ENCODE measurements at regions not wholly inside any gene's neighbourhood (a gene's known extent, or its start where the extent isn't known, plus 50 kb on each side); places are given as distances from the start of the nearest gene placed in this dataset.

DNA sequence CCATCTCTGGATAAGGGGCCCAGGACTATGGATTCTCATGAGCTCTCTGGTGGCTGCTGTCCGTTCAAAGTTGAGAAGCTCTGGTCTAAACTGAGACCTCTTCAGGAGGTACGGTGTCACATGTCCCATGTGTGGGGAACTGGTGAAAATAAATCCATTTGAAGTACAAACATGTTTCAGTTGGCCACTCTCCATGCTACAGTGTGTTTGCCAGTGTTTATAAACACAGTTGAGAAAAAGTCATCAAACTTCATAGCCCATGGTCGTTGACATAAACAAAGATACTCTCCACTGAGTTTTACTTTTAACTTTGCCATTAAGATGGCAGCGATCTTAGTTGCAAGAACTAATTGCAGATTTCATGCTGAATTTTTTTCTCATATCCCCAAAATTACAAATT, 72.8 kb downstream of the PSMG1 start:
- no peak overlapping the region for H3K4me3 ChIP-seq (ENCODE audit: low read depth, low read length)
- TF ChIP-seq, protein P1, sequence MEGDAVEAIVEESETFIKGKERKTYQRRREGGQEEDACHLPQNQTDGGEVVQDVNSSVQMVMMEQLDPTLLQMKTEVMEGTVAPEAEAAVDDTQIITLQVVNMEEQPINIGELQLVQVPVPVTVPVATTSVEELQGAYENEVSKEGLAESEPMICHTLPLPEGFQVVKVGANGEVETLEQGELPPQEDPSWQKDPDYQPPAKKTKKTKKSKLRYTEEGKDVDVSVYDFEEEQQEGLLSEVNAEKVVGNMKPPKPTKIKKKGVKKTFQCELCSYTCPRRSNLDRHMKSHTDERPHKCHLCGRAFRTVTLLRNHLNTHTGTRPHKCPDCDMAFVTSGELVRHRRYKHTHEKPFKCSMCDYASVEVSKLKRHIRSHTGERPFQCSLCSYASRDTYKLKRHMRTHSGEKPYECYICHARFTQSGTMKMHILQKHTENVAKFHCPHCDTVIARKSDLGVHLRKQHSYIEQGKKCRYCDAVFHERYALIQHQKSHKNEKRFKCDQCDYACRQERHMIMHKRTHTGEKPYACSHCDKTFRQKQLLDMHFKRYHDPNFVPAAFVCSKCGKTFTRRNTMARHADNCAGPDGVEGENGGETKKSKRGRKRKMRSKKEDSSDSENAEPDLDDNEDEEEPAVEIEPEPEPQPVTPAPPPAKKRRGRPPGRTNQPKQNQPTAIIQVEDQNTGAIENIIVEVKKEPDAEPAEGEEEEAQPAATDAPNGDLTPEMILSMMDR (IDR thresholded peaks at IDR 0.05; ENCODE audit: insufficient read depth, low read depth, low read length, missing control alignments), result no peak
- DNase-seq (ENCODE audit: low read depth), result no peak

DNA sequence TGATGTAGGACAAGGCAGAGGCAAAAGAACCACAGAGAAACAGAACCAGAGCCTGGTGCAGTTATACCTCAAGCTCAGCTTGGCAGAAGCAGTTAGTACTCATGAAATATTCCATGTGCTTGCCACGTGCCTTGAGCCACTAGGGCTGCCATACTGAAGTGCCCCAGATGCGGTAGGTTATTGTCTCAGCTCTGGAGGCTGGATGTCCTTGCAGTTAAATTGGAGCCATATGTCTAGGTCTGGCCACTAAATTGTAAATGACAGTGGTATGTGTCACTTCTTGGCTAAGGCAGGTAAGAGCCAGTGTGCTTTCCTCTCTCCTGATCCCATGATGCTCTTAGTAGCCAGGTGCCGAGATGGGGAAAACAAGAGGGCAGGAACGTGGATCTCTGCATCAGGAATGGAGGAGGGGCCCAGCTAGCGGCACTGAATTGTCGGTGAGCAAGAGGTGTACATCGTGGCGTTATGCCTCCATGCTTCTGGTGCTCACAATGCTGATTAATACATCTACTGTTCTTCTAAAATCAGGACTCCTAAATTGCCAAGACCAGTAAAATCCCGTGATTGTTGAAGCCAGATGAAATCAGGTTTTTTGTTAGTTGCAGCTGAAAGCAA, 73.5 kb downstream of the PSMG1 start:
- DNase-seq (ENCODE audit: low read depth), result no peak
- no peak overlapping the region for H3K4me3 ChIP-seq (ENCODE audit: low read depth, low read length)
- TF ChIP-seq, protein P1 (IDR thresholded peaks at IDR 0.05; ENCODE audit: insufficient read depth, low read depth, low read length, missing control alignments), result no peak

DNA sequence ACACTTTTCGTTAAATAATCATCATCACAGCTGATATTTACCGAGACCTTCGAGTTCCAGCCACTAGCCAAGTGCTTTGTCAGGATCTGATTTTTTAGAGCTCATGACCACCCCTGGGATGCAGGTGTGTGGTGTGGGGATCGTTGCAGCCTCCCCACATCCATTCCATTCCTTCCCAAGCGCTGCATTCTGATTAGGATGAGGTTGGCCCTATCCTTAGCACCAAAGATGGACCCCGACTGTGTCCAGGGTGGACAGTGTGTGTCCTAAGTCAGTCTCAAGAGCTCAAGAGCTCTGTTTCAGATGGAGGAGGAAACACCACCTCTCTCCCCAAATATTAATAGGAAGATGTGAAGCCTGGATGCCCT, 74.1 kb downstream of the PSMG1 start:
- TF ChIP-seq, protein P1 (IDR thresholded peaks at IDR 0.05; ENCODE audit: insufficient read depth, low read depth, low read length, missing control alignments), result no peak
- DNase-seq (ENCODE audit: low read depth), result no peak
- no peak overlapping the region for H3K4me3 ChIP-seq (ENCODE audit: low read depth, low read length)

DNA sequence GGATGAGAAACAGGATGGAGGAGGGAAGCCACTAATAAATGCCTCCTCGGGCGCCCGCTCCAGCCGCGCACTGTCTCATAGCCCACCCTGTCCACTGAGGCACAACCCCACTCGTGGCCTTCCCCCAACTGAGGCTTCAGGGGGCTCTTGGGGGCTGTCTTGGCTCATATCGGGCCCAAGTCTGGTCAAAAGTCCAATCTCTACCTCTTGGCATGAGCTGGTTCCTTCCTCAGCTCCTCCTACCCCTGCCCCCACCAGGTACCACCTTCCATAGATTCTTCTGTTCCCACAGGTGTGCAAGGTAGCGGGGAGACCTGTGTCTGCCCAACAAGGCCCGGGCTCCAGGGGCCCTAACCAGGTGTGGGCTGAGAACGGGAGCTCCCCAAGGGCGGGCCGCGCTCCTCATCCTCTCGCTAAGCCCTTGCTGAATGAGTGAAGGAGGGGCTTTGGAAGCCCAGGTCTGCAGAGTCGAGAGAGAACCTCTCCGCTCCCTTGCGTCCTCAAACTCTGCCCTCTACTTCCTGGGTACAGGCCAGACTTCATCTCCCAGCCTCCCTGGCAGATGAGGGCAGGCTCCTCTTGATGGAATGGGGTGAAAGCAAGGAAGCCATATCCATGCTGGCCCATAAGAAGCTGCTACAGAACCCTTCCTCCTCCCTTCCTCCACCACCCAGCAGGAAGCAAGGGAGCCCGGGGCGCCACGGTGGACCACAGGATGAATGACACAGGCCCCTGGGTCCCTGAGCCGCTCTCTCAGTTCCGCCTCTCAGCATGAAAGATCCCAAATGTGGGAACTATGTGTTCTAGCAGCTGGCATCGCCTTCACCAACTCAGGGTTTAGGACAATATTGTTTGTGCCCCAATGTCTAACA, 74.7 kb downstream of the PSMG1 start:
- H3K4me3 ChIP-seq (ENCODE audit: low read depth, low read length), result no peak overlapping the region
- TF ChIP-seq, protein P1 (IDR thresholded peaks at IDR 0.05; ENCODE audit: insufficient read depth, low read depth, low read length, missing control alignments), result no peak
- no peak for DNase-seq (ENCODE audit: low read depth)

DNA sequence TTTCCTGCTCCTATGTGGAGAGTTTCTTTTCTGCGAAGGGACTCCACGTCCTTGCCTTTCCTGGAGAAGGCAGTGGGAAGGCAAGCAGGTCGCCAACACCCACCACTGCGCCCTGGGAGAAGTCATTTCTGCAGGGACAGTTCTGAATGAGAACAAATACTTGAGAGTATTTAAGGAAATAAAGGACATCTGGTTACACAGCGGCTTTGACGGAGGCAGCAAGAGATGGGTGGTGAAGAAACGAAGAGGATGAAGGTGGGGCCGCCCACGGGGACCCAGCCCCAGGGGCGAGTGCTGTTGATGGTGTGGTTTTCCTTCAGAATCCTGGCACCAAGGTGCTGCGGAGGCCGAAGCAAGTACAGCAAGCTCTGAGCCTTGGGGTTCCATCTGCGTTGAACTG, 75.5 kb downstream of the PSMG1 start:
- TF ChIP-seq, protein P1 (IDR thresholded peaks at IDR 0.05; ENCODE audit: insufficient read depth, low read depth, low read length, missing control alignments), result no peak
- no peak overlapping the region for H3K4me3 ChIP-seq (ENCODE audit: low read depth, low read length)
- no peak for DNase-seq (ENCODE audit: low read depth)

DNA sequence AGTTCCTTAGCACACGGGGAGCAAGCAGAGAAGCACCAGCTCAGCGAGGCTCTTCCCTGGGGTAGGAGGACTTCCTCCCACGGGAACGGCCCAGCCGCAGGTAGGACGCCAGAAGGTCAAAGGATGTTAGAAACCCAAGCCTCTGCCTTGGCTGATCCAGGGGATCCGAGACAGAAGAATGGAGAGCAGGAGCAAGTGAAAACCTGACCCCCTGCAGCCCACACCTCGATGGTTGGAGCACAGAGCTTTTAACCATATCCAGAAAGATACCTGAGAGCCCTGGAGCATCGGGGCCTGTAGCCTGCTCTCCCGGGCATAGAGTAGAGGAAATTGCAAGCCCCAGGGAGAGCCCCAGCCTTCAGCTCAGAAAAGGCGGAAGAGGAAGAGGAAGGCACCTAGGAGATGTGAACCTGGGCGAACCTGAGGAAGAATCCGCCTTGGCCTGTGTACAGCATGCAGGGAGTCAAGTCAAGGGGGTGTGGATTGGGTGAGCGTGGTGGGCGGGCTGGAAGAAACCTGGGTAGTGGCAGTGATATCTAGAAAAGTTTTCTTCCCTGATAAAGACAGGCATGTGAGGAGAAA, 76.3 kb downstream of the PSMG1 start:
- no peak overlapping the region for H3K4me3 ChIP-seq (ENCODE audit: low read depth, low read length)
- TF ChIP-seq, protein P1 (IDR thresholded peaks at IDR 0.05; ENCODE audit: insufficient read depth, low read depth, low read length, missing control alignments), result no peak
- no peak for DNase-seq (ENCODE audit: low read depth)

Measured in GM12865 (cell line).